ENCODE measurements at regions not wholly inside any gene's neighbourhood (a gene's known extent, or its start where the extent isn't known, plus 50 kb on each side); places are given as distances from the start of the nearest gene placed in this dataset.

- TF ChIP-seq POLR2AphosphoS5 (IDR thresholded peaks at IDR 0.05; ENCODE audit: low read depth, low read length) (no peak), SIN3A (IDR thresholded peaks at IDR 0.05; ENCODE audit: borderline replicate concordance, insufficient read depth, low read length) (no peak)
These were observed 117.4 kb downstream of the RNASET2 start for GRCh38 chr6:166838987-166839386.

Data from PFSK-1 (cell line).